ENCODE measurements at regions not wholly inside any gene's neighbourhood (a gene's known extent, or its start where the extent isn't known, plus 50 kb on each side); places are given as distances from the start of the nearest gene placed in this dataset.

GRCh38 chr14:53501361-53502211 is 348.5 kb upstream of the DDHD1 start:
- H3K4me1 ChIP-seq (ENCODE audit: control insufficient read depth in 2 of 3, insufficient read depth in 2 of 3, low read depth in 1 of 3, low read length in 3 of 3) = no peaks in the 10 kb centered on the region
- H3K27ac ChIP-seq (ENCODE audit: low read depth in 2 of 2, low read length in 2 of 2) = no peak overlapping the region
- FAIRE-seq (no peak), DNase-seq (no peak)
- no peak overlapping the region for H3K4me3 ChIP-seq (ENCODE audit: low read length in 3 of 3)
- intact Hi-C loops (cut with DNase I) = no loop called here
- H3K9ac ChIP-seq (ENCODE audit: low read length in 3 of 3) = no peak overlapping the region
- no peak for TF ChIP-seq CTCF (IDR thresholded peaks at IDR 0.05; ENCODE audit: borderline replicate concordance, extremely low read depth, insufficient read depth)
- H3K27me3 ChIP-seq (ENCODE audit: control insufficient read depth, insufficient read depth, low read length) = no peaks in the 10 kb centered on the region
- no peaks in the 10 kb centered on the region for H3K36me3 ChIP-seq (ENCODE audit: control insufficient read depth in 2 of 3, insufficient read depth in 3 of 3, low read length in 3 of 3)
- peaks cover 0 to 3% (median 0%) of the 10 kb centered on the region in 3 donors for H3K9me3 ChIP-seq (ENCODE audit: control insufficient read depth in 2 of 3, insufficient read depth in 1 of 3, low read length in 3 of 3)

- Histone ChIP-seq H3K9ac (ENCODE audit: low read length in 3 of 3) (no peak overlapping the region), H3K36me3 (ENCODE audit: control insufficient read depth in 2 of 3, insufficient read depth in 3 of 3, low read length in 3 of 3) (no peaks in the 10 kb centered on the region), H3K4me1 (ENCODE audit: control insufficient read depth in 2 of 3, insufficient read depth in 2 of 3, low read depth in 1 of 3, low read length in 3 of 3) (no peaks in the 10 kb centered on the region), H3K27me3 (ENCODE audit: control insufficient read depth, insufficient read depth, low read length) (no peaks in the 10 kb centered on the region), H3K9me3 (ENCODE audit: control insufficient read depth in 2 of 3, insufficient read depth in 1 of 3, low read length in 3 of 3) (no peaks in the 10 kb centered on the region), H3K27ac (ENCODE audit: low read depth in 2 of 2, low read length in 2 of 2) (no peak overlapping the region), H3K4me3 (ENCODE audit: low read length in 3 of 3) (no peak overlapping the region)
- intact Hi-C loops (cut with DNase I) = no loop called here
- FAIRE-seq = no peak
- DNase-seq = no peak
- TF ChIP-seq CTCF (IDR thresholded peaks at IDR 0.05; ENCODE audit: borderline replicate concordance, extremely low read depth, insufficient read depth) = no peak
Observed at GRCh38 chr14:53500191-53500590, 347.1 kb upstream of the DDHD1 start.

- H3K4me3 ChIP-seq (ENCODE audit: low read length in 3 of 3) = no peak overlapping the region
- FAIRE-seq = no peak
- no peaks in the 10 kb centered on the region for H3K4me1 ChIP-seq (ENCODE audit: control insufficient read depth in 2 of 3, insufficient read depth in 2 of 3, low read depth in 1 of 3, low read length in 3 of 3)
- no peaks in the 10 kb centered on the region for H3K27me3 ChIP-seq (ENCODE audit: control insufficient read depth, insufficient read depth, low read length)
- no peaks in the 10 kb centered on the region for H3K9me3 ChIP-seq (ENCODE audit: control insufficient read depth in 2 of 3, insufficient read depth in 1 of 3, low read length in 3 of 3)
- no peak overlapping the region for H3K9ac ChIP-seq (ENCODE audit: low read length in 3 of 3)
- intact Hi-C loops (cut with DNase I) = no loop called here
- no peak for DNase-seq
- no peak for TF ChIP-seq CTCF (IDR thresholded peaks at IDR 0.05; ENCODE audit: borderline replicate concordance, extremely low read depth, insufficient read depth)
- no peaks in the 10 kb centered on the region for H3K36me3 ChIP-seq (ENCODE audit: control insufficient read depth in 2 of 3, insufficient read depth in 3 of 3, low read length in 3 of 3)
- no peak overlapping the region for H3K27ac ChIP-seq (ENCODE audit: low read depth in 2 of 2, low read length in 2 of 2)
Observed at GRCh38 chr14:53496668-53497067, 343.5 kb upstream of the DDHD1 start.
